Nephron (organoid): ENCODE measurements at regions not wholly inside any gene's neighbourhood (a gene's known extent, or its start where the extent isn't known, plus 50 kb on each side); places are given as distances from the start of the nearest gene placed in this dataset.
A peak's percentile ranks its signal among the peaks of the same experiment; 100 is the strongest.

Source experiments
- H3K27ac Mint-ChIP-seq, 3 experiments: 2 replicates each; pipeline ENCODE4 v1.8.0; 2020; ENCODE audit warnings: mixed read lengths in 3 of 3, mild to moderate bottlenecking in 2 of 3, moderate library complexity in 1 of 3
- H3K27me3 Mint-ChIP-seq: 2 replicates; pipeline ENCODE4 v1.8.0; 2021; ENCODE audit warnings: low read depth, mild to moderate bottlenecking, moderate library complexity, mixed read lengths
- H3K36me3 Mint-ChIP-seq: 2 replicates; pipeline ENCODE4 v1.8.0; 2020; ENCODE audit warnings: low read depth, mixed read lengths
- H3K4me1 Mint-ChIP-seq: 2 replicates; pipeline ENCODE4 v1.8.0; 2020; ENCODE audit warnings: mixed read lengths
- H3K4me3 Mint-ChIP-seq, 3 experiments: 2 replicates each; pipeline ENCODE4 v1.8.0; 2020; ENCODE audit warnings: mild to moderate bottlenecking in 3 of 3, mixed read lengths in 3 of 3, moderate library complexity in 2 of 3
- H3K9me3 Mint-ChIP-seq: 2 replicates; pipeline ENCODE4 v1.8.0; 2020; ENCODE audit warnings: mixed read lengths
- CTCF ChIP-seq, 3 experiments: fragments of 200-600 bp; sonication (generic); IDR thresholded peaks; one replicate each; pipeline ENCODE4 v1.5.0; 2021; ENCODE audit warnings: antibody characterized with exemption in 3 of 3; ENCODE audit not compliant: unreplicated experiment in 3 of 3

GRCh38 chr2:188664951-188665595 is 309.1 kb upstream of the COL3A1 start:
- Mint-ChIP-seq H3K4me1 (peaks cover 36% of the 10 kb centered on the region), H3K4me3 (no peak overlapping the region), H3K9me3 (no peaks in the 10 kb centered on the region), H3K27me3 (no peaks in the 10 kb centered on the region), H3K27ac (peak overlapping the region in 2 of 3 experiments; percentile 86), H3K36me3 (no peaks in the 10 kb centered on the region)
- no peak for TF ChIP-seq CTCF (IDR thresholded peaks at IDR 0.05; ENCODE audit: unreplicated experiment in 3 of 3)

GRCh38 chr2:188665727-188666304 is 308.4 kb upstream of the COL3A1 start:
- H3K4me1 Mint-ChIP-seq = peaks cover 36% of the 10 kb centered on the region
- no peak overlapping the region for H3K4me3 Mint-ChIP-seq
- no peaks in the 10 kb centered on the region for H3K36me3 Mint-ChIP-seq
- no peak for TF ChIP-seq CTCF (IDR thresholded peaks at IDR 0.05; ENCODE audit: unreplicated experiment in 3 of 3)
- peak overlapping the region in 1 of 3 experiments; percentile 86 for H3K27ac Mint-ChIP-seq
- H3K27me3 Mint-ChIP-seq = no peaks in the 10 kb centered on the region
- H3K9me3 Mint-ChIP-seq = no peaks in the 10 kb centered on the region

GRCh38 chr2:188666503-188666902 is 307.7 kb upstream of the COL3A1 start:
- H3K27ac Mint-ChIP-seq = no peak overlapping the region
- peaks cover 36% of the 10 kb centered on the region for H3K4me1 Mint-ChIP-seq
- TF ChIP-seq CTCF (IDR thresholded peaks at IDR 0.05; ENCODE audit: unreplicated experiment in 3 of 3) = no peak
- H3K4me3 Mint-ChIP-seq = no peak overlapping the region
- no peaks in the 10 kb centered on the region for H3K36me3 Mint-ChIP-seq
- no peaks in the 10 kb centered on the region for H3K9me3 Mint-ChIP-seq
- H3K27me3 Mint-ChIP-seq = no peaks in the 10 kb centered on the region

GRCh38 chr2:188668017-188668680 is 306.0 kb upstream of the COL3A1 start:
- Mint-ChIP-seq H3K27me3 (no peaks in the 10 kb centered on the region), H3K4me3 (no peak overlapping the region)
- TF ChIP-seq CTCF (IDR thresholded peaks at IDR 0.05; ENCODE audit: unreplicated experiment in 3 of 3) = no peak

GRCh38 chr2:188675391-188676009 is 298.7 kb upstream of the COL3A1 start:
- H3K4me1 Mint-ChIP-seq = peaks cover 12% of the 10 kb centered on the region
- peaks cover 3% of the 10 kb centered on the region for H3K9me3 Mint-ChIP-seq
- TF ChIP-seq CTCF (IDR thresholded peaks at IDR 0.05; ENCODE audit: unreplicated experiment in 3 of 3) = no peak
- H3K27ac Mint-ChIP-seq = peak overlapping the region in 2 of 3 experiments; percentile 21 to 47
- H3K36me3 Mint-ChIP-seq = no peaks in the 10 kb centered on the region
- H3K27me3 Mint-ChIP-seq = no peaks in the 10 kb centered on the region
- no peak overlapping the region for H3K4me3 Mint-ChIP-seq

More at GRCh38 chr2:188668017-188668680, 306.0 kb upstream of the COL3A1 start:
- Mint-ChIP-seq H3K36me3 (no peaks in the 10 kb centered on the region), H3K9me3 (no peaks in the 10 kb centered on the region), H3K27ac (peak overlapping the region in 2 of 3 experiments; percentile 16 to 67), H3K4me1 (peaks cover 34% of the 10 kb centered on the region)
